ENCODE measurements at regions not wholly inside any gene's neighbourhood (a gene's known extent, or its start where the extent isn't known, plus 50 kb on each side); places are given as distances from the start of the nearest gene placed in this dataset.
"Not testable (repeated sequence)": the region's sequence is repeated elsewhere in the genome, so short reads cannot be mapped to it uniquely, and the experiment has no call there.

DNA sequence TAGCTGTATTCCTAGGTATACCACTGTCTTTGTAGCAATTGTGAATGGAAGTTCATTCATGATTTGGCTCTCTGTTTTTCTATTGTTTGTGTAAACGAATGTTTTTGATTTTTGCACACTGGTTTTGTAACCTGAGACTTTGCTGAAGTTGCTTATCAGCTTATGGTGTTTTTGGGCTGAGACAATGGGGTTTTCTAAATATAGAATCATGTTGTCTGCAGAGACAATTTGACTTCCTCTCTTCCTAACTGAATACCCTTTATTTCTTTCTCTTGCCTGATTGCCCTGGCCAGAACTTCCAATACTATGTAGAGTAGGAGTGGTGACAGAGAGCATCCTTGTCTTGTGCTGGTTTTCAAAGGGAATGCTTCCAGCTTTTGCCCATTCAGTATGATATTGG is 761.6 kb upstream of the NCAM2 start:
- not testable (repeated sequence) for DNase-seq

- DNase-seq = no peak
These were observed 748.8 kb upstream of the NCAM2 start for GRCh38 chr21:20249401-20249800.

- no peak for DNase-seq
These were observed 747.9 kb upstream of the NCAM2 start for GRCh38 chr21:20250337-20250736.

DNA sequence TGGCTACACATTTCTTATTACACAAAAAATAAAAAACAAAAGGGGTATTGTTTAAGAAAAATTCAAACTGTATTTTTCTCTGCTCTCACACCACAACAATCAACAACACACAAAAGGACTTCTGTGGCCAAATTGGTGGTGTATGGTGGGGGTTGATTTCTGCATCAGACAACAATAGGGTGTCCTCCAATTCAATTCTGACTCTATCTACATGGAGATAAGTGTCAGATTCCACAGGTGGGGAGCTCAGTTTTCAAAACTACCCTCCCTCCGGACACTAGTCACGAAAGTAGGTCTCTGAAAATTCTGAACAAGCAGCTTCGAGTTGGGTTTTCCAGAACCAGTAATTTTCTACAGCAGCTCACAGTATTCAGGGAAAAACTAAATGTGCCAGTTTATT is 744.9 kb upstream of the NCAM2 start:
- no peak for DNase-seq

DNA sequence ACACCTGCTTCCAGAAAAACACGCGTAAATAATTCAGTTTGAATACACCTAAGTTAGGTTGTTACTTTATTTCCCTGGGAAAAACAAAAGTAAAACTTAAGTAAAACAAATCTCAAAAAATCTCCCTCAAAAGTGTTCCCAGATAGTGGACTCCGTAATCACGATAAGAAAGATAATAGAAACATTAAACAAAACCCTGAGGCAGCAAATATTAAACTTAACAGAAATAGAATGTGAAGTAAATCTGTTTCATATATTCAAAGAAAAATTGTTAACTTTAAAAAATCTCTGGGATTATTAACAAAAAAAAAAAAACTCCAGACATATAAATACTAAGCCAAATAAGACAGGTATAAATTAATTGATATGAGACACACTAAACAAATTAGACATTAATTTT is 743.2 kb upstream of the NCAM2 start:
- no peak for DNase-seq

DNA sequence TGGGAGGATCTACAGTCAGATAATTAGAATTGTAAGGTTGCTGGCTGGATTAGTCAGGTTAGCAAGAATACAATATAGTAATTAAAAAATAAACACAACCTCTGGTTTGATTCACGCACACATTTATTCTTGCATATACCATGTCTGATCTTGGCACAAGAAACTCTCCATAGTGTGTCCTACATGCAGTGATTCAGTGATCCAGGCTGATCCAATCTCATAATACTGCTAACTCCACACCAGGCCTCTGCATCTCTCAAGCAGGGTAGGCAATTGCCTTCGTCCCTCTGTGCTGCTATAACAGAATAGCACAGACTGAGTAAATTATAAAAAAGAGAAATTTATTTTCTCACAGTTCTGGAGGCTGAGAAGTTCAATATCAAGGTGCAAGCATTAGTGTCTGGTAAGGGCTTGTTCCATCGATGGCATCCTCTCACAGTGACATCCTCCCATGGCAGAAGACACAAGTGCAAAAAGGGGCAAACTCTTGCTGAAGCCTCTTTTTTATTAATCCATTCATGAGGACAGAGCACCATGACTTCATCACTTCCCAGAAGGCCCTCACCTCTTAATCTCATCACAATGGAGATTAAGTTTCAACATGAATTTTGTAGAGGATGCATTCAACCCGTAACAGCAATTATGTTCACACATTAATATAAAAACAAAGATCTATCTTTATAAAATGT is 741.0 kb upstream of the NCAM2 start:
- DNase-seq = no peak

GRCh38 chr21:20258542-20258941 is 739.7 kb upstream of the NCAM2 start:
- no peak for DNase-seq

- no peak for DNase-seq
These were observed 739.0 kb upstream of the NCAM2 start for GRCh38 chr21:20259031-20259867.

DNA sequence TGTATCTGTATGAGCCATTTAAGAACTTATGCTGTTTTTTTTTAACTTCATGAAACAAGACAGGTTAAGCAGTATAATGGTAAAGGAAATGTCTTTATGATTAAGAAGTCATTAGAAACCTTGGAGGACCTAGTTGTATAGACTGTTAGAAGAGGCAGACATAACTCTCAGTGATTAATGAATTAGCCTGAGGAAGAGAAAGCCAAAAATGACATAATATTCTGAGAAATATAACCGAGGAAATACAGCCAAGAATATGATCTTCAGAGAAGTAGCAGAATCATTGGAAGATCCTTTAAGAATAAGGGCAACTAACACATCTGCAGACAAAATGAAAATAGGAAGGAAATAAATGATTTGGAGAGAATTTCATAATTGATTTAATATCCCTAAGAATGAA is 738.1 kb upstream of the NCAM2 start:
- DNase-seq = no peak

GRCh38 chr21:20261364-20261763 is 736.8 kb upstream of the NCAM2 start:
- no peak for DNase-seq

DNA sequence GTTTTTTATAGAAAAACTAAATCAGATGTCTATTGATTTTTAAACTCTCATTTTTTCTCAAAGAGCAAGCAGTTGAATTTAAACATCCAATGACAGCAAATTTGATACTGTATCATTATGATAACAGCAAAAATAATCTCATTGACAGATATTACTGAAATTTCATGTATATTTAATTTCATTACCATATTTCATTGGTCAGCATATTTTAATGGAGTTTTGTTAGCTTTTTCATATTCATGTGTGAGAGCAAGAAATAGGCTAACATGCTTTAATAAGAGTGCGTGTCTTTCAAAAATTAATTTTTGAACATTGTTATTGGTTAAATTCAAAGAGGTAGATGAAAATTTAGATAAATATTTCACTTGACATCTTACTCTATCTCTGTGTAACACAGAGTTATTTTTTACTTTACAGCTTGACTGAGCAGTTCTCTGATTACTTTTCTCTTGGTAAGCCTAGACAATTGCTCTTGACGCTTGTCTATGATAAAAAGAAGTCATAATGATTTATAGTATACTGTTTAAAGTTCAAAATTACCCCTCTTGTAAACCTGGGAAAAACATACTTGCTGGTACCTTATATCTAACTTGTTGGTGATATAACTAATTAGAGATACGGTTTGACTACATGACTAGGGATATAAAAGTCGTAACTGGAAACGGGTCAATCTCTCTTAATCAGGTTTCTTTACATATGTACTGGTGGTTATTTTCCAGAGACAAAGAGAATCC is 732.3 kb upstream of the NCAM2 start:
- no peak for DNase-seq

DNA sequence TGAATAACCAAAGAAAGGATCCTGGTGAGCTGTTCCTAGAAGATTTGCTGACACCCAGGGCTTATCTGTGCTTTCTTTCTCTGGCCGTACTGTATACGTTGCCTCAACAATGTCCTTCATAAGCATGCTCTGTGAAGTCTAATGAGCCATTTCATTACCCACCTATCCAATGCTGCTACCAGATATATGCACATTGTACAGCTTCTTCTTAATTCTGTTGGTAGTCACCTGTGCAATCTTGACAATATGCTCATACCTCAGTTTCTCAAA is 731.8 kb upstream of the NCAM2 start:
- DNase-seq = no peak

GRCh38 chr21:20270365-20271055 is 727.7 kb upstream of the NCAM2 start:
- DNase-seq = no peak

GRCh38 chr21:20272791-20273362 is 725.3 kb upstream of the NCAM2 start:
- no peak for DNase-seq

GRCh38 chr21:20276377-20276776 is 721.8 kb upstream of the NCAM2 start:
- no peak for DNase-seq

DNA sequence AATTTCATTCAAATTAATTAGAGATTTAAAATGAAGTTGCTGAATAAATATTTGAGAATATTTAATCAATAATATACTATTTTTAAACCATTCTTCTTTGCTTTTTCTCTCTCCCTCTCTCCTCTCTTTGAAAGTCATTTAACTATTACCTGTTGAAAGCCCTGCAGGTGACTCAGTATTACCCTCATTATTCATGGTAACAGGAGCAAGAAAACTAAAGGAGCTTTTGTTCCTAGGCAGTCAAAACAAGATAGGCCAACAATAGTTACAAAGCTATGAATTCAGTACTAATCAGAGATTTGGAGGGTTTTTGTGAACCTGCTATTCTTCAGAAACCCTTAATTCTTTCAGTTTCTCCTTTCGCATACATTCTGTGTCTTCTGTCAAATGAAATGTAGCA is 721.3 kb upstream of the NCAM2 start:
- no peak for DNase-seq

DNA sequence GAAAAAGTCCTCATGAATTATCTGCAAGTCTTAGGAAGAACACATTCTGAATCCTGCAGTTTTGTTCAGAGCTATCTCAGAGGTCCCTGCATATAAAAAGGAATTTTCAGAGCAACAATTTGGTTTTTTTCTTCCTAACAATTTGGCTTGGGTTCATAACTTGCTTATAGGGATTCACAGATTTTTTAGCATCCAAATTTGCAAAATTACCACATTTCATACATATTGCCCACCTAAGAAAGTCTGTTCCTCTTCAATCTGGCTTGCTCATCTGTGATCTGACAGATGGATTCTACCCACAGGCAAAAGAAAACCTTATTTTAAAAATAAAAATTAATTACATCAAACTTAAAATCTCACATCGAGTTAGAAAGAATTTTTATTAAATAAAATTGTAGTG is 714.4 kb upstream of the NCAM2 start:
- DNase-seq = no peak

- no peak for DNase-seq
These were observed 705.9 kb upstream of the NCAM2 start for GRCh38 chr21:20292280-20292679.

DNA sequence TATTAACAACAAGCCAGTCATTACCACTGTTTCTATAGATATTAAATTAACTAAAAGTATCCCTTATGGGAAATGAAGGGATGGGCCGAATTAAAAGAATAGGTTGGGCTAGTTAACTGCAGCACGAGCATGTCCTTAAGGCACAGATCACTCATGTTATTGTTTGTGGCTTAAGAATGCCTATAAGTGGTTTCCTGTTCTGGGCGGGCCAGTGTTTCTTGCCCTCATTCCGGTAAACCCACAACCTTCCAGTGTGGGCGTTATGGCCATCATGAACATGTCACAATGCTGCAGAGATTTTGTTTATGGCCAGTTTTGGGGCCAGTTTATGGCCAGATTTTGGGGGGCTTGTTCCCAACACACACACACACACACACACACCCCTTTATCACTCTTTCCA is 705.4 kb upstream of the NCAM2 start:
- DNase-seq = not testable (repeated sequence)

GRCh38 chr21:20301395-20301794 is 696.8 kb upstream of the NCAM2 start:
- no peak for DNase-seq

GRCh38 chr21:20302084-20302483 is 696.1 kb upstream of the NCAM2 start:
- no peak for DNase-seq

- DNase-seq = no peak
These were observed 691.4 kb upstream of the NCAM2 start for GRCh38 chr21:20306836-20307235.
